Lung (tissue), 11 donors: ENCODE measurements at regions not wholly inside any gene's neighbourhood (a gene's known extent, or its start where the extent isn't known, plus 50 kb on each side); places are given as distances from the start of the nearest gene placed in this dataset.
"Not testable (repeated sequence)": the region's sequence is repeated elsewhere in the genome, so short reads cannot be mapped to it uniquely, and the experiment has no call there.

Source experiments
- ATAC-seq: fragments of 200-7000 bp; cut with Tn5 transposase; one replicate; pipeline ENCODE4 v1.9.1; 2020; ENCODE audit warnings: moderate number of reproducible peaks; ENCODE audit not compliant: insufficient read depth, low FRiP score
- DNase-seq, 3 donors: peaks; one replicate each; pipeline ENCODE4 v3.0.0-alpha.2; 2013 to 2017
- H3K27ac ChIP-seq, 2 donors: one replicate each; pipeline ENCODE4 v1.5.1; 2013; ENCODE audit warnings: mild to moderate bottlenecking in 2 of 2, moderate library complexity in 2 of 2, control low read depth in 1 of 2, inconsistent platforms in 1 of 2, low read depth in 1 of 2, low read length in 1 of 2
- H3K27me3 ChIP-seq, 3 donors: one replicate each; pipeline ENCODE4 v1.5.1; 2013; ENCODE audit warnings: low read length in 2 of 3; ENCODE audit not compliant: control insufficient read depth in 3 of 3, insufficient read depth in 3 of 3
- H3K36me3 ChIP-seq, 4 donors: one replicate each; pipeline ENCODE4 v1.5.1; 2013; ENCODE audit warnings: low read length in 4 of 4, mild to moderate bottlenecking in 1 of 4, moderate library complexity in 1 of 4; ENCODE audit not compliant: control insufficient read depth in 4 of 4, insufficient read depth in 4 of 4
- H3K4me1 ChIP-seq, 5 donors: one replicate each; pipeline ENCODE4 v1.5.1; 2013; ENCODE audit warnings: low read length in 5 of 5, mild to moderate bottlenecking in 2 of 5, moderate library complexity in 1 of 5; ENCODE audit not compliant: control insufficient read depth in 5 of 5, insufficient read depth in 5 of 5
- H3K4me3 ChIP-seq: one replicate; pipeline ENCODE4 v1.5.1; 2013; ENCODE audit warnings: mild to moderate bottlenecking, control low read depth, moderate library complexity
- H3K9ac ChIP-seq, 2 donors: one replicate each; pipeline ENCODE4 v1.5.1; 2013; ENCODE audit warnings: low read length in 2 of 2, control low read depth in 1 of 2; ENCODE audit not compliant: insufficient read depth in 1 of 2
- H3K9me3 ChIP-seq, 4 donors: one replicate each; pipeline ENCODE4 v1.5.1; 2013; ENCODE audit warnings: low read length in 3 of 4, mild to moderate bottlenecking in 1 of 4, moderate library complexity in 1 of 4; ENCODE audit not compliant: control insufficient read depth in 4 of 4, insufficient read depth in 3 of 4
- WGBS, 2 donors: extraction: QIAGEN DNeasy Blood & Tissue Kit; methylation state at CpG; one replicate each; pipeline ENCODE4 v1.1.7; 2013; 5-methylcytosine and 5-hydroxymethylcytosine counted together
- TF ChIP-seq, protein P1 (sequence below): IDR thresholded peaks from 2 replicates; pipeline ENCODE4 v1.5.1; 2012; ENCODE audit warnings: mild to moderate bottlenecking; ENCODE audit errors: control extremely low read depth, extremely low read depth
- donor health status: control.
- donor health status: control.
- donor health status: Bipolar disorder and iron deficiency.
- donor health status: healthy.
- donor health status: DM: yes; HTN: yes; CAD: no.

DNA sequence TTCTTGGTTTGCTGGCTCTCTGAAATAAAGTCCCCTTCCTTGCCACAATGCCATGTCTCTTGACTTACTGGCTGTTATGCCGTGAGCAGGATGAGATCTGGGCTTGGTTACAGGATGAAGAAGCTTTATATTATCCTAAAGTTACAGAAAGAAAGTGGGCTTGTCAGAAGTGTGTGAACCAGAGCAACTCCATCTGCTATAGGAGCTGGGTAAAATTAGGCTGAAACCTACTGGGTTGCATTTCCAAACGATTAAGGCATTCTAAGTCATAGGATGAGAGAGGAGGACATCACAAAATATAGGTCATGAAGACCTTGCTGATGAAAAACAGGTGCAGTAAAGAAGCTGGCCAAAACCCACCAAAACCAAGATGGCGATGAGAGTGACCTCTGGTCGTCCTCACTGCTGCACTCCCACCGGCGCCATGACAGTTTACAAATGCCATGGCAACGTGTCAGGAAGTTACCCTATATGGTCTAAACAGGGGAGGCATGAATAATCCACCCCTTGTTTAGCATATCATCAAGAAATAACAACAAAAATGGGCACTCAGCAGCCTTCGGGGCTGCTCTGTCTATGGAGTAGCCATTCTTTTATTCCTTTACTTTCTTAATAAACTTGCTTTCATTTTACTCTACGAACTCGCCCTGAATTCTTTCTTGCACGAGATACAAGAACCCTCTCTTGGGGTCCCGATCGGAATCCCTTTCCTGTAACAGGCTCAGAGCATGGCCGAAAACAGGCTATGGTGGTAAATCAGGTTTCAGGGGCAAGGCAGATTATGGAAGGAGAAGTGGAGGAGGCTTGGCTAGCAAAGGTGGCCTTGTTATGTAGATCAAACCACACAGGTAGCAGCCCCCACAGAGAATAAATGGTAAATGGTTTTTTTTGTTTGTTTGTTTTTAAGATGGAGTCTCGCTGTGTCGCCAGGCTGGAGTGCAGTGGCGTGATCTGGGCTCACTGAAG, 81.3 kb upstream of the C16orf82 start:
- Histone ChIP-seq H3K36me3 (no peaks in the 10 kb centered on the region), H3K9ac (no peak overlapping the region), H3K27ac (no peak overlapping the region), H3K27me3 (no peaks in the 10 kb centered on the region), H3K4me1 (no peaks in the 10 kb centered on the region), H3K9me3 (no peaks in the 10 kb centered on the region), H3K4me3 (no peak overlapping the region)
- DNase-seq (no peak), ATAC-seq (no peak)
- TF ChIP-seq, protein P1, sequence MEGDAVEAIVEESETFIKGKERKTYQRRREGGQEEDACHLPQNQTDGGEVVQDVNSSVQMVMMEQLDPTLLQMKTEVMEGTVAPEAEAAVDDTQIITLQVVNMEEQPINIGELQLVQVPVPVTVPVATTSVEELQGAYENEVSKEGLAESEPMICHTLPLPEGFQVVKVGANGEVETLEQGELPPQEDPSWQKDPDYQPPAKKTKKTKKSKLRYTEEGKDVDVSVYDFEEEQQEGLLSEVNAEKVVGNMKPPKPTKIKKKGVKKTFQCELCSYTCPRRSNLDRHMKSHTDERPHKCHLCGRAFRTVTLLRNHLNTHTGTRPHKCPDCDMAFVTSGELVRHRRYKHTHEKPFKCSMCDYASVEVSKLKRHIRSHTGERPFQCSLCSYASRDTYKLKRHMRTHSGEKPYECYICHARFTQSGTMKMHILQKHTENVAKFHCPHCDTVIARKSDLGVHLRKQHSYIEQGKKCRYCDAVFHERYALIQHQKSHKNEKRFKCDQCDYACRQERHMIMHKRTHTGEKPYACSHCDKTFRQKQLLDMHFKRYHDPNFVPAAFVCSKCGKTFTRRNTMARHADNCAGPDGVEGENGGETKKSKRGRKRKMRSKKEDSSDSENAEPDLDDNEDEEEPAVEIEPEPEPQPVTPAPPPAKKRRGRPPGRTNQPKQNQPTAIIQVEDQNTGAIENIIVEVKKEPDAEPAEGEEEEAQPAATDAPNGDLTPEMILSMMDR = no peak
- WGBS, 2 donors = 65 to 73% methylated on average over 17 of the region's 17 CpGs

DNA sequence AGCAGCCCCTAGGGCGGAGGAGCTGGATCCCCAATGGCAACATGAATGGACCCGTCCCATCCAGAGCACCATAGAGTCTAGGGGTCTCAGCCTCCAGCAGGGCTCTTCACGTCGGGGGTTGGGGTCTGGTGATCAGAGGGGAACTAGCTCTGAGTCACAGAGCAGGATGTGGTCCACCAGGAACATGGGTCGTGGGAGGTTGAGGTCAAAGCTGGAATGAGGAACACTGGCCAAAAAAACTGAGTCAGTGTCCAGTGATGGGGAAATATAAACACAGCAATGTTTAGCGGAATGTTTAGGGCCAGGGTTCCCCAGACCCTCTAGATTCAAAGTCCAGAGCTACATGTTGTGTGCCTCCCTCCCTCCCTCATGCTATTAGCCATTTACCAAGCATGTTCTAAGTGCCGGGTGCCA, 79.1 kb upstream of the C16orf82 start:
- TF ChIP-seq, protein P1 = no peak

DNA sequence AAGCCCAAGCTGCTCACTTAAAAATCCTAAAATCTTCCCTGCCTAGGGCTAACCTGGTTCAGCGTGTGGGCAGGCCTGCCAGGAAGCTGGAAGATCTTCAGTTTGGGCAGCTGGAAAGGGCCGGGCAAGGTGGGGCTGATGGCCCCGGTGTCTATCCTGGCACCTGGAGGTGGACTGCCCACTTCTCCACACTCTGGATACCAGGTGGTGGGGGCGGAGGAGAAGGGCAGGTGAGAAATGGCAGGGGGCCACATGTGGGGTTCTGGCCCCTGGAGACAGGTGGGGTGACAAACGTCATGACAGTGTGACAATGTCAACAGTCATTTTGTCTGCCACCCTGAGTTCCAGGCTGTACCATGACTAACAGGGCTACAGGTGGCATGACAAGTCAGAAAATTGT, 78.5 kb upstream of the C16orf82 start:
- no peaks in the 10 kb centered on the region for H3K27me3 ChIP-seq
- no peak overlapping the region for H3K4me3 ChIP-seq
- H3K36me3 ChIP-seq = no peaks in the 10 kb centered on the region
- no peak overlapping the region for H3K27ac ChIP-seq
- WGBS, 2 donors = 68 to 81% methylated on average over 5 of the region's 5 CpGs
- TF ChIP-seq, protein P1 = no peak
- H3K4me1 ChIP-seq = no peaks in the 10 kb centered on the region
- DNase-seq (no peak), ATAC-seq (no peak)
- H3K9ac ChIP-seq = no peak overlapping the region
- no peaks in the 10 kb centered on the region for H3K9me3 ChIP-seq

More for the DNA sequence above, 79.1 kb upstream of the C16orf82 start:
- WGBS, 2 donors = 56 to 59% methylated on average over 7 of the region's 7 CpGs
- Histone ChIP-seq H3K27ac (no peak overlapping the region), H3K36me3 (no peaks in the 10 kb centered on the region), H3K9me3 (no peaks in the 10 kb centered on the region), H3K4me3 (no peak overlapping the region), H3K27me3 (no peaks in the 10 kb centered on the region), H3K4me1 (no peaks in the 10 kb centered on the region), H3K9ac (no peak overlapping the region)
- ATAC-seq = peak; percentile 48
- no peak for DNase-seq

DNA sequence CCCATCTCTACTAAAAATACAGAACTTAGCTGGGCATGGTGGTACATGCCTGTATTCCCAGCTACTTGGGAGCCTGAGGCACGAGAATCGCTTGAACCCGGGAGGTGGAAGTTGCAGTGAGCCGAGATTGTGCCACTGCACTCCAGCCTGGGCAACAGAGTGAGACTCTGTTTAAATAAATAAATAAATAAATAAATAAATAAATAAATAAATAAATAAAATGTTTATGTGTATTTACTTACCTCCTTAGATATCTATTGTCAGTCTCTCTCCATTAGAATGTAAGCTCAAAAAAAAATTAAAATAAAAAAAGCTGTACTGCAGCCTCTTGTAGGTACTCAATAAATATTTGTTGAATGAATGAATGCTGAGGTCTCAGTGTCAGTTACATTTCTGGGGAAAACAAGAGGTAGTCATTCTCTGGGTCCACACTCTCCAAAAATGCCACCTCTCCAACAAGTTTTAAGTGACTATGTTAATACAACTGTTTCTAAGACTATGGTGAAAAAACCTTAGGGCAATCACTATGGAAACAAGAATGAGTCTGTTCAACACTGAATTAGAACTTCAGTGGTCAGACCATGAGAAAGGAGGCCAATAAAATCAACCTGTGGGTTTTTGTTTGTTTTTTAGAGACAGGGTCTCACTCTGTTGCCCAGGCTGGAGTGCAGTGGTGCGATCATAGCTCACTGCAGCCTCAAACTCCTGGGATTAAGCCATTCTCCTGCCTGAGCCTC, 76.2 kb upstream of the C16orf82 start:
- not testable (repeated sequence) for ATAC-seq, H3K4me3 ChIP-seq, H3K36me3 ChIP-seq, H3K27me3 ChIP-seq, H3K4me1 ChIP-seq, H3K27ac ChIP-seq, DNase-seq, H3K9ac ChIP-seq, H3K9me3 ChIP-seq
- WGBS, 2 donors = 88 to 97% methylated on average over 5 of the region's 5 CpGs
